DMS79 treated with DMSO at 0.1 percent for 48 hours (cell line): ENCODE measurements at regions not wholly inside any gene's neighbourhood (a gene's known extent, or its start where the extent isn't known, plus 50 kb on each side); places are given as distances from the start of the nearest gene placed in this dataset.
"Not testable (repeated sequence)": the region's sequence is repeated elsewhere in the genome, so short reads cannot be mapped to it uniquely, and the experiment has no call there.

Source experiments
- DNase-seq: peaks from one replicate; lab custom pipeline; 2025; lab: John Stamatoyannopoulos, UW

DNA sequence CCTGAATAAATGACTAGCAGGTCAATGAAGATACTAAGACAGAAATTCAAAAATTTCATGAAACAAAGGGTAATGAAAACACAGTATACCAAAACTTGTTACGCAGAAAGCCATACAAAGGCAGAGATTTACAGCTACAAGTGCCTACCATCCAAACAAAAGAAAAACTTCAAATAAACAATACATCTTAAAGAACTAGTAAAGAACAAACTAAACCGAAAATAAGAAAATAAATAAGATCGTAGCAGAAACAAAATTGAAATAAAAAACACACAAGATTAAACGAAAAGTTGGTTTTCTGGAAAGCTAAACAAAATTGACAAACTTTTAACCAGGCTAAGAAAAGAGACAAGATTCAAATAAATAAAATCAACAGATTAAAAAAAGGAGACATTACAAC, 51.5 kb downstream of the VPREB1 start:
- DNase-seq, result not testable (repeated sequence)

DNA sequence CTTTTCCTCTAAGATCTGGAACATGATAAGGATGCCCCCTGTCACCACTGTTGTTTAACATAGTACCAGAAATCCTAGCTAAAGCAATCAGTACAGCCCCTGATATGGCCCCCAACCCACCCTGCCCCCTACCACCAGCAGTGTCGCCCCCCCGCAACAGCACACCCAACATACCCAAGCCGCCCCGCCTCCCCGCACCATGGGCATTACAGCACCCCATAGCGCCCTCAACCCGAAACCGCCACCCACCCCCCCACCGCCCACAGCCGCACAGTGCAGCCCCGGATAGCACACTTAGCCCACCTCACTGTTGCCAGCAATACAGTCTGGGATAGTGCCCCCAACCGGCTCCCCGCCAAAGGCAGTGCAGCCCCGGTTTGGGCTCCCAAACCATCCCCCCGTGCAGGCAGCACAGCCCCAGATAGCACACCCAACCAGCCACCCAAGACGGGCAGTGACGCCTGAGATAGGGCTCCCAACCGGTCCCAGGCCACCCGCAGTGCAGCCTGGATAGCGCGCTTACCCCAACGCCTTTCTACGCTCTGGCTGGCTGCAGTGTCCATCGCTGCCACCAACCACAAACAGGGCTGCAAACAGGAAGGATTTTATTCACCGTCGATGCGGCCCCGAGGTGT, 52.7 kb downstream of the VPREB1 start:
- DNase-seq, result not testable (repeated sequence)

DNA sequence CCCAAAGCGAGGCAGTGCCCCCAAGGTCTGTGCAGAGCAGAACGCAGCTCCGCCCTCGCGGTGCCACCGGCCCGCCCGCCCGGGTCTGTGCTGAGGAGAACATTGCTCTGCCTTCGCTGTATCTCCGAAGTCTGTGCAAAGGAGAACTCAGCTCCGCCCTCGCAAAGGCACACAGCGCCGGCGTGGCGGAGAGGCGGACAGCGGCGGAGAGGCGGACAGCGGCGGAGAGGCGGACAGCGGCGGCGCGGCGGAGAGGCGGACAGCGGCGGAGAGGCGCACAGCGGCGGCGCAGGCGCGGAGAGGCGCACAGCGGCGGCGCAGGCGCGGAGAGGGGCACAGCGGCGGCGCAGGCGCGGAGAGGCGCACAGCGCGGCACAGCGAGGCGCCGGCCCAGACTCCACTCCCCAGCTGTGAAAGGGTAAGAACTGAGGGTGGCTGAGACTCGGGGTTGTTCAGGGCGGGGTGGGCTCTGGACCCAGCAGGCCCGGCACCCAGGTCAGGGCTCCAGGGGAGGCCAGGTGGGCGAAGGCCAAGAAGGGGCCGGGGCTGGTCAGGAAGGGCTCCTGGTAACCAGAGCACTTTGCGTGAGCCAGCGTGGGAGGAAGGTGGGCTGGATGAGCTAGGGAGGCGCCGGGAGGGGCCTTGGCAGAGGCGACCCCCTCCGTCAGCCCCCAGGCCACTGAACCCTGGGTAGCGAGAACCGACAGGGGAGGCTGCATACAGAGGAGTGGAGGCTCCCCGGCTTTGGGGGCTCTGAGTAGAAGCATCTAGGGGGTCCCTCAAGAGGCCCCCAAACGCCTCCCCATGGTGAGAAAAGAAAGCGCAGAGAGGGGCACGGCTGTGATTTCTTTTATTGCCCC, 53.4 kb downstream of the VPREB1 start:
- peak; percentile 17 for DNase-seq

DNA sequence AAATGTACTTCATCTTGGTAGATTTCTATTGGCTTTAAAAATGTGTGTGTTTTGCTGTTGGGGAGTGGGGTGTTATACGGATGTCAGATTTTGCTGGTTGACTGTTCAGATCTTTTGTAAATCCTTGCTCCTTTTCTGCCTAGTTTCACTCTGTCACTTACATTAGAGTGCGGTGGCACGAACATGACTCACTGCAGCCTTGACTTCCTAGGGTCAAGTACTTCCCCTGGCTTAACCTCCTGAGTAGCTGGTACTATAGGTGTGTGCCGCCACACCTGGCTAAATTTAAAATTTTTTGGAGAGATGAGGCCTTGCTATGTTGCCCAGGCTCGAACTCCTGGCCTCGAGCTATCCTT, 54.0 kb downstream of the VPREB1 start:
- DNase-seq, result not testable (repeated sequence)

DNA sequence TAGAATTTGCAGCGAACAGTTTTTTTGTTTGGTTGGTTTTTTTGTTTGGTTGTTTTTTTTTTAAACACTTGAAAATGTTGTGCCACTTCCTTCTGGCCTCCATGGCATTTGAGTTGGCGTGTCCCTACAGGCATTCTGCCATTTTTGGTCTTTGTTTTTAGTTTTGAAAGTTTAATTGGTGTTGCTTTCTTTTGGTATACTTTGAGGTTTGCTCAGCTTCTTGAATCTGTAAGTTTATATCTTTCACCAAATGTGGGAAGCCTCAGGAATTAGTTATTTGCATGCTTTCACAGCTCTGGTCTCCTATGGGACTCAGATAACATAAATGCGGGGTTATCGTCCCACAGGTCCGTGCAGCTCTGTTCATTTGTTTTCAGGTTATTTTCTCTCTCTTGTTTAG, 55.9 kb downstream of the VPREB1 start:
- not testable (repeated sequence) for DNase-seq

DNA sequence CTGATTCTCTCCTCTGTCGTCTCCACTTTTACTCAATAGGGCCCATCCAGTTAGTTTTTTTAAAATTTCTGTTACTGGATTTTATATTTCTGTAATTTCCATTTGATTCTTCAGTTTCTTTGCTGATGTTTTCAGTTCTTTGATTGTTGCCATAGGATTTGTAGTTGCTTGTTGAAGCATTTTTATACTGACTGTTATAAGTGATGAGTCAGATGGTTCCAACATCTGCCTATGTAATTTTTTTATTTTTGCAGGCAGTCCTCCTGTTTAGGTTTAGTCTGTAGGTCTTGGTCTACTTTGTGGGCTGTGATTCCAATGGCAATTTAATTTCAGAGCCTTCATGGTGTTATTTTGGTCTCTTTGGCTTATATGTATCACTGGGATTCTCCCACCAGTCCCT, 56.4 kb downstream of the VPREB1 start:
- not testable (repeated sequence) for DNase-seq

DNA sequence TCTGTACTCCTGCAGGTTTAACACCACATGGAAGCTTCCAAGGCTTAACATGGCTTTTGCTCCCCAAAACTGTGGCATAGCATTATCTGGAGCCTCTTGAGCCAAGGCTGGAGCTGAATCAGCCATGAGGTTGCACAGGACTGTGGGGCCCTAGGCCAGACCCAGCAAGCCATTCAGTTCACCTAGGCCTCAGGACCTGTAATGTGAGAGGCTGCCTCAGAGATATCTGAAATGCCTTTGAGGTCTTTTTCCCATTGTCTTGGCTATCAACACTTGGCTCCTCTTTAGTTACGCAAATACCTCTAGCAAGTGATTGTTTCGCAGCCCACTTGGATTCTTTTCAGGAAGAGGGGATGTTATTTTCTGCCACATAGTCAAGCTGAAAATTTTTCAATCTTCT, 72.0 kb downstream of the VPREB1 start:
- DNase-seq, result no peak

DNA sequence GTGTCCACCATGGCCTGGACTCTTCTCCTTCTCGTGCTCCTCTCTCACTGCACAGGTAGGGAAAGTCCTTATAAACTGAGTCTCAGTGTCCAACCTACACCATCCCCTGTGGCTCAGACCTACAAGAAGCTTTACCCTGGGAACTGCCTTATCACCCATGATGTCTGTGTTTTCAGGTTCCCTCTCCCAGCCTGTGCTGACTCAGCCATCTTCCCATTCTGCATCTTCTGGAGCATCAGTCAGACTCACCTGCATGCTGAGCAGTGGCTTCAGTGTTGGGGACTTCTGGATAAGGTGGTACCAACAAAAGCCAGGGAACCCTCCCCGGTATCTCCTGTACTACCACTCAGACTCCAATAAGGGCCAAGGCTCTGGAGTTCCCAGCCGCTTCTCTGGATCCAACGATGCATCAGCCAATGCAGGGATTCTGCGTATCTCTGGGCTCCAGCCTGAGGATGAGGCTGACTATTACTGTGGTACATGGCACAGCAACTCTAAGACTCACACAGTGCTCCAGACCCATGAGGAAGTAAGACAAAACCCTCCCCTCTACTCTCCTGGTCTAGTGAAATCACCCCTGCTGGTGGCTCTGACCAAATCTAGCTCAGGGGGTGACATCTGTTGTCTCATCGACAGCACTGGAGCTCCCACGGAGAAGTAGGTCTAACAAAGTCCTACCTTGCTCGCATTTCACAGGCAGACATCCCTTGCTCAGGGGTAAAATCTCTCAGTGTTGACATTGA, 74.3 kb downstream of the VPREB1 start:
- DNase-seq, result no peak

DNA sequence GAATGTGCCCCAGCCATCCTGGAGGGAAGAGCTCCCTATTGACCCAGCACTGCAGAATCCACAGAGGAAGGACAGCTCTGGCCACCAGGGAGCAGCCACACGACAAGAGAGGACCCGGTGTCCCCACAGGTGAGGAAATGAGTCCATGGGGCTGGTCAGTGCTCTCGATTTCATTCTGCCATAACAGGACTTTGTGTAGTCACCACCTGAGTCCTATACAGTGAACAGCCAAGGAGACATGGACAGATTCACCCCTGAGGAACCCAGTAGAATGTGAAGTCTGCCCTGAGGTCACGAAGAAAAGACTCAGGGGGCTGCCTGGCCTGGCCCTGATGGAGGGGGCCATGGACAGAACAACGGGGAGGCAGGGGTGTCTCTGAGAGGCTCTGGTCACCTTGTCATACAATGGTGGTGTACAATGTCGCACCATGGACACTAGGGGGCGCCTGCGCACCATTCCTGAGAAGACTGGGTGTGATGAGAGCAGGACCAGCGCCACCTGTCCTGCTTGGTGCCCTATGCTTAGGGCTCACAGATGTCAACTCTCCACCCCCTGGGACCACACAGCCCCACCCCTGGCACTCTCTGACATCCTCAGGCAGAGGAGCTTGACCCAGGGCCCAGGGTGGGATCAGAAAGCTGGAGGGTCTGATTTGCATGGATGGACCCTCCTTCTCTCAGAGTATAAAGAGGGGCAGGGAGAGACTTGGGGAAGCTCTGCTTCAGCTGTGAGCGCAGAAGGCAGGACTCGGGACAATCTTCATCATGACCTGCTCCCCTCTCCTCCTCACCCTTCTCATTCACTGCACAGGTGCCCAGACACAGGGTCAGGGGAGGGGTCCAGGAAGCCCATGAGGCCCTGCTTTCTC, 77.4 kb downstream of the VPREB1 start:
- not testable (repeated sequence) for DNase-seq

DNA sequence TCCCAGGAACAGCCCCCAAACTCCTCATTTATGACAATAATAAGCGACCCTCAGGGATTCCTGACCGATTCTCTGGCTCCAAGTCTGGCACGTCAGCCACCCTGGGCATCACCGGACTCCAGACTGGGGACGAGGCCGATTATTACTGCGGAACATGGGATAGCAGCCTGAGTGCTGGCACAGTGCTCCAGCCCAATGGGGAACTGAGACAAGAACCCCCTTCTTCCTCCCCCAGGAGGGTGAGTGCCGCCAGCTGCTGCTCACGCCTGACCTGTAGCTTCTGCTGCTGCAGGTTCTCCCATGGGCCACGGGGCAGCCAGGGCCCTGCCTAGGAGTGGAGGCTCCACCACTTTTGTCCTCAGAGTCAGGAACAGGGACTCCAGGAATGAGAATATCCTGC, 78.2 kb downstream of the VPREB1 start:
- DNase-seq, result no peak

DNA sequence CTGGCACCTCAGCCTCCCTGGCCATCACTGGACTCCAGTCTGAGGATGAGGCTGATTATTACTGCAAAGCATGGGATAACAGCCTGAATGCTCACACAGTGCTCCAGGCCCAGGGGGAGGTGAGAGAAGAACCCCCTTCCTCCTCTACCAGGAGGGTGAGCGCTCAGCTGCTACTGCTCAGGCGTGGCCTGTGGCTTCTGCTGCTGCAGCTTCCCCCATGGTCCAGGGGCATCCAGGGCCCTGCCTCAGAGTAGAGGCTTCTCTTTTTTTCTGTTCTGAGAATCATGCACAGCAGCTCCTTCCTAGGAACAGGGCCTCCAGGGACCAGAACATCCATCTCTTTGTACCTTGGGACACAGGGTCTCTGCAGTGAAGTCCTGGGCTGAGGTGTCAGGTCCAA, 83.1 kb downstream of the VPREB1 start:
- DNase-seq, result no peak

DNA sequence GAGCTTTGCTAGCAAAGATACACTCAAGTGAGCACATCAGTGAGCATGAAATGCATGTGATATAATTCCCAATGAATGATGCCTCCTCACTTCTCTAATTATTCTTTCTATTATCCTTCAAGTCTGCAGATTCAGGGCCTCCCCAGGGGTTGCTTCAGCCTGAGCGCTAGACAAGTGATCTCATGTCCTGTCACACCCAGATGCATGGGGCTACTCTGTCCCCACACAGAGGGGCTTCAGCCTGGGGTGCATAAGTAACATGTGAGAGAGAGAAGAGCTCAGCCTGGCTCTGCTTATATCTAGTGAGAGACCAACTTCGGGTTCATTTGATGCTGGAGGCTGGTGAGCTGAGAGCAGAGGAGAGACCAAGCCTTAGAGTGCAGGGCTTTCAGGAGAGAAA, 85.2 kb downstream of the VPREB1 start:
- no peak for DNase-seq

DNA sequence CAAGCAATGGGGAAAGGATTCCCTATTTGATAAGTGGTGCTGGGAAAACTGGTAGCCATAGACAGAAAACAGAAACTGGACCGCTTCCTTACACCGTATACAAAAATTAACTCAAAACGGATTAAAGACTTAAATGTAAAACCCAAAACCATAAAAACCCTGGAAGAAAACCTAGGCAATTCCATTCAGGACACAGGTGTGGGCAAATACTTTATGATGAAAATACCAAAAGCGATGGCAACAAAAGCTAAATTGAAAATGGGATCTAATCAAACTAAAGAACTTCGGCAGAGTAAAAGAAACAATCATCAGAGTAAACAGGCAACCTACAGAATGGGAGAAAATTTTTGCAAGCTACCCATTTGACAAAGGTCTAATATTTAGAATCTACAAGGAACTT, 91.1 kb downstream of the VPREB1 start:
- not testable (repeated sequence) for DNase-seq

DNA sequence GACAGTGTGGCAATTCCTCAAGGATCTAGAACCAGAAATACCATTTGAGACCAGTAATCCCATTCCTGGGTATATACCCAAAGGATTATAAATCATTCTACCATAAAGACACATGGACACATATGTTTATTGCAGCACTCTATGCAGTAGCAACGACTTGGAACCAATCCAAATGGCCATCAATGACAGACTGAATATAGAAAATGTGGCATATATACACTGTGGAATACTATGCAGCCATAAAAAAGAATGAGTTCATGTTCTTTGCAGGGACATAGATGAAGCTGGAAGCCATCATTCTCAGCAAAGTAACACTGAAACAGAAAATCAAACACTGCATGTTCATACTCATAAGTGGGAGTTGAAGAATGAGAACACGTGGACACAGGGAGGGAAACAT, 91.7 kb downstream of the VPREB1 start:
- DNase-seq, result not testable (repeated sequence)

DNA sequence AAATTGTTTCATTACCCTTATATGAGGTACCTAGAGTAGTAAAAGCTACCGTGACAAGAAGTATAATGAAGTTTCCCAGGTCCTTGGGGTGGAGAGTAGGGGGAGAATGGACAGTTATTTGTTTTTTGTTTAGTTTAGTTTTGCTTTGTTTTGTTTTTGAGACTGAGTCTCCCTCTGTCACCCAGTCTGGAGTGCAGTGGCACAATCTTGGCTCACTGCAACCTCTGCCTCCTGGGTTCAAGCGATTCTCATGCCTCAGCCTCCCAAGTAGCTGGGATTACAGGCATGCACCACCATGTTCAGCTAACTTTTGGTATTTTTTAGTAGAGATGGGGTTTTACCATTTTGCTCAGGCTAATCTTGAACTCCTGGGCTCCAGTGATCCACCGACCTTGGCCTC, 94.2 kb downstream of the VPREB1 start:
- not testable (repeated sequence) for DNase-seq

DNA sequence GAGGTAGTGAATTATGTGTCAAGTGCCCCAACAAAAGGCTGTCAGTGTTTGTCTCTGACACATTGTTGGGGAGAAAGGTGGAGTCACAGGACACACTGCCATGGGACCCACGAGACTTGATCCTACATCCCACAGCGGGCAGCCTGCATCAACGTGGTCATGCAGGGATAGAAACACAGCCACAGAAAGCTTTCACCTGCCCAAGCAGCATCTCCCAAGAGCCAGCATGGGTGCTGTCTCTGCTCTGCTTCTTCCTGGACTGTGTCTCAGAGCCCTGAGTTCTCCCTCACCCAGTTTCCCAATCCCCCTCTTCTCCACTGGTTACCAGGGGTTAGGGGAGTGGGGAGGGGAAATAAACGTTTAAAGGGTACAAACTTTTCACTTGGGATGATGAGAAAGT, 97.2 kb downstream of the VPREB1 start:
- DNase-seq, result no peak

DNA sequence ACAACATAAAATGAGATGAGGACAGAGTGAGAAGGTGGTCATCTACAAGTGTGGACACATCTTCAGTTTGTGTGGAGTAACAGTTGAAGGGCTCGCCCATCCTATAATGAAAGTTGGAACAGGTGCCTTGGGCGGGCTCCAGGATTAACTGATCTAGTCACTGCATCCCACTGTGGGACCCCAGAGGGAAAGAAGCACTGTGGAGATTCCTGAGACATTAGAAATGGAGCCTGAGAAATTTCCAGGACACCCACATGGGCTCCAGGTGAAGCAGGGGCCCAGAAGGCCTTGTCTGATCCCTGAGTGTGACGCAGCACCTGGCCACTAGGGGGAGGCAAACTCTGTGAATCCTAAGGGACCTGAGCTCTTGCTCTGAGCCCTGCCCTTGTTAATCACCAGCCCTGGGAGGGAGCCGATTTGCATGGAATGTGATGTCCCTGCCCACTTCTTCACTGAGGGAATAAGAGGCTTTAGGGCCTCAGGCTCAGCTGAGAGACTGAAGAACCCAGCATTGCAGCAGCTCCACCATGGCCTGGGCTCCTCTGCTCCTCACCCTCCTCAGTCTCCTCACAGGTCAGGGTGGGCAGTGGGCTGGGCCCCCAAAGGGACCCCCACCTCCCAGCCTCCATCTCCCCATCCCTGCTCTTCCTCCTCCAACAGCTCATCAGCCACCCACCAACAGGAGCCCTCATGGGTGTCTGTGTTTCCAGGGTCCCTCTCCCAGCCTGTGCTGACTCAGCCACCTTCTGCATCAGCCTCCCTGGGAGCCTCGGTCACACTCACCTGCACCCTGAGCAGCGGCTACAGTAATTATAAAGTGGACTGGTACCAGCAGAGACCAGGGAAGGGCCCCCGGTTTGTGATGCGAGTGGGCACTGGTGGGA, 98.4 kb downstream of the VPREB1 start:
- DNase-seq, result peak; percentile 37

DNA sequence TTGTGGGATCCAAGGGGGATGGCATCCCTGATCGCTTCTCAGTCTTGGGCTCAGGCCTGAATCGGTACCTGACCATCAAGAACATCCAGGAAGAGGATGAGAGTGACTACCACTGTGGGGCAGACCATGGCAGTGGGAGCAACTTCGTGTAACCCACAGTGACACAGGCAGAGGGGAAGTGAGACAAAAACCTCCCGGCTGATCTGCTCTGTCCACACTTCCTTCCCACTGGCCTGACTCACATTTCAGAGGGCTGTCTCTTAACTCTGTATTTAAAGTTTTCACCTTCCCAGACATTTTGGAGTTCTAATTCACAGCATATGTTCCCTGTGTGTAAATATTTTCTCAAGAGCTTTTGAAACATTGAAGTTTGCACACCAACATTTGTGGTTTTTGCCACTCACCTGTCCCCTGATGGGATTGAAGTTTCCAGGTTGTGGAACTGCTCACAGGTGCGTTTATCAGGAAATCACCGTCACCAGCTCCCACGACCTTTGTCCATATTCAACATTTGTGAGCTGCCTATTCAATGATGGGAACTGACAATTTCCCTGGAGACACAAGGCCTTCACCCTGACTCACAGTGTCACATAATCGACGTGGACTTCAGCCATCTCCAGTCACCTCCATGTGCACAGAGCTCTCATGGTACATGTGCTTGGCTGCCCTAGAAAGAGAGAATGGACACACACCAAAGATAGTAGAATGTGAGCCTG, 99.2 kb downstream of the VPREB1 start:
- DNase-seq, result no peak

DNA sequence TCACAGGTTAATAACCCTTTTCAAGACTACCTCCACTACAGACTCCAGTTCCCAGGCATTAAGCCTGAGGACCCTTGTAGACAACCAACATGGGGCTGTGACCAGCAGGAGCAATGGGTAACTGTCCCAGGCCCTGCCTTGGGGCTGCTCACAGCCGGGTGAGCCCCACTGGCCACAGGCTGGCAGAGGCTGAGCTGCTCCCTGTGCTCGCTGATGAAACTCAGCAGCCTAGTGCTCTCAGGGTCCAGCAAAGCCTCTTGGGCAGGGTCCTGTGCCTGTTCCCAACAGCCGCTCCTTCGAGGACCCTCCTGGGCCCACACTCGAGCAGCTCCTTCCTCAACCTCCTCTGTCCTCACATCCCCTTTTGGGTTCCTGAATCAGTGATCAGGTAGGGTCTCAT, 99.8 kb downstream of the VPREB1 start:
- no peak for DNase-seq

DNA sequence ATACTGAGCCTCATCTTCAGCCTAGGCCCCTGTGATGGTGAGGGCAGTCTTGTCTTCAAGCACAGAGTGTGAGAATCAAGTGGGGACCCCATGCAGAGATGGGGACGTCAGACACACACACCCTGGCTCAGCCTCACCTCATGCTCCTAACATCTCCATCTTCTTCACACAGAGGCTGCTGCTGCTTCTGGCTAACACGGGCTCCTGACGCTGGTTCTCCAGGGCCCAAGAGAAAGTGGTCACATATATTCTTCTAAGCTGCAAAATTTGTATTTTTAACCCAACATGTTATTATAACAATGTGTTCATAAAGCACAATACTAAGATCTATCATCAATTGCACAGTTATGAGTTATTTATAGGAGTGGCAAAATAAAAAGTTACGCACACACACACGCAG, 101.2 kb downstream of the VPREB1 start:
- DNase-seq, result no peak
